Endodermal cell (in vitro differentiated cells): ENCODE measurements at regions not wholly inside any gene's neighbourhood (a gene's known extent, or its start where the extent isn't known, plus 50 kb on each side); places are given as distances from the start of the nearest gene placed in this dataset.

ENCODE experiments used
- DNase-seq: peaks from one replicate; pipeline ENCODE4 v3.0.0-alpha.2; 2017
- H3K27ac ChIP-seq: 2 replicates; pipeline ENCODE4 v1.5.1; 2013; ENCODE audit warnings: mild to moderate bottlenecking, low read depth, low read length, moderate library complexity
- H3K27me3 ChIP-seq: 2 replicates; pipeline ENCODE4 v1.6.1; 2013; ENCODE audit warnings: mild to moderate bottlenecking, low read length, moderate library complexity; ENCODE audit not compliant: insufficient read depth, control insufficient read depth, poor library complexity, severe bottlenecking
- H3K36me3 ChIP-seq: 2 replicates; pipeline ENCODE4 v1.7.0; 2013; ENCODE audit warnings: mild to moderate bottlenecking, low read length, moderate library complexity; ENCODE audit not compliant: control insufficient read depth, insufficient read depth
- H3K4me1 ChIP-seq: one replicate; pipeline ENCODE4 v1.7.0; 2013; ENCODE audit warnings: low read length; ENCODE audit not compliant: control insufficient read depth, insufficient read depth
- H3K4me3 ChIP-seq: 2 replicates; pipeline ENCODE4 v1.5.1; 2013; ENCODE audit warnings: mild to moderate bottlenecking, low read length, moderate library complexity
- H3K9ac ChIP-seq: 2 replicates; pipeline ENCODE4 v1.6.1; 2013; ENCODE audit warnings: mild to moderate bottlenecking, low read length, moderate library complexity; ENCODE audit not compliant: poor library complexity, severe bottlenecking; ENCODE audit errors: extremely low read depth
- H3K9me3 ChIP-seq: 2 replicates; pipeline ENCODE4 v1.6.1; 2013; ENCODE audit warnings: mild to moderate bottlenecking, low read length, moderate library complexity; ENCODE audit not compliant: control insufficient read depth
- H3K27ac Mint-ChIP-seq: 2 replicates; pipeline ENCODE4 v1.8.0; 2020; ENCODE audit warnings: mixed read lengths
- H3K27me3 Mint-ChIP-seq: 2 replicates; pipeline ENCODE4 v1.8.0; 2021; ENCODE audit warnings: mild to moderate bottlenecking, mixed read lengths; ENCODE audit not compliant: insufficient read depth
- H3K36me3 Mint-ChIP-seq: 2 replicates; pipeline ENCODE4 v1.8.0; 2020; ENCODE audit warnings: low read depth, mixed read lengths
- H3K4me1 Mint-ChIP-seq: 2 replicates; pipeline ENCODE4 v1.8.0; 2020; ENCODE audit warnings: mixed read lengths
- H3K4me3 Mint-ChIP-seq: 2 replicates; pipeline ENCODE4 v1.8.0; 2020; ENCODE audit warnings: mild to moderate bottlenecking, moderate library complexity, mixed read lengths
- H3K9me3 Mint-ChIP-seq: 2 replicates; pipeline ENCODE4 v1.8.0; 2020; ENCODE audit warnings: mild to moderate bottlenecking, mixed read lengths
- CTCF ChIP-seq: fragments of 200-600 bp; sonication (generic); conservative IDR thresholded peaks from 2 replicates; pipeline ENCODE4 v1.5.0; 2021; ENCODE audit warnings: antibody characterized with exemption, mild to moderate bottlenecking
- WGBS, 2 experiments: methylation state at CpG; one replicate each; pipeline versions ENCODE4 v1.1.5 to v1.1.7; 2013; ENCODE audit warnings: missing lambda C conversion rate in 2 of 2, mixed read lengths in 1 of 2; ENCODE audit not compliant: insufficient coverage in 1 of 2, insufficient read length in 1 of 2; 5-methylcytosine and 5-hydroxymethylcytosine counted together

DNA sequence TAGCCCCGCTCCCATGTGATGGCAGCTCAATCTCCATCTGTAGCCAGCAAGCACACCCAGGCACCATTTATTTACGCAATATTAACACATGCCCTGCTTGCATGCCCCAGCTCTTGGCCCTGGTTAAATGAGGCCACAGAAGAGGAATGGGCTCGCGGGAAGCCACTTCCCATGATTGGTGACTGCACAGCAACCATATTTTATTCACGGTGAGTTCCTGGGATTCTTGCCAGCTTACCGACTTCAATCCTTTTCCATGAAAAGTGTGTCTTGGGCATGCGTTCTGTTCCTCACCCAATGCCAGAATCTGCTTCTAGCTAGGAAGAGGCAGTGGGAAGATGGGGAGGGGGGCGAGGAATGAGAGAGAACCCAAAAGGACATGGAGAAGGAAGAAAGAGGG lies 54.7 kb downstream of the PITPNM2 start:
- Mint-ChIP-seq H3K27ac (no peak overlapping the region), H3K36me3 (no peaks in the 10 kb centered on the region), H3K27me3 (no peaks in the 10 kb centered on the region), H3K4me3 (no peak overlapping the region), H3K4me1 (peaks cover 34% of the 10 kb centered on the region), H3K9me3 (no peaks in the 10 kb centered on the region)
- no peak for TF ChIP-seq CTCF
- no peak overlapping the region for H3K9ac ChIP-seq
- no peaks in the 10 kb centered on the region for H3K36me3 ChIP-seq
- no peaks in the 10 kb centered on the region for H3K27me3 ChIP-seq
- DNase-seq: no peak
- no peak overlapping the region for H3K4me3 ChIP-seq
- H3K9me3 ChIP-seq: no peaks in the 10 kb centered on the region
- WGBS, 2 experiments: 95 to 100% methylated on average over 6 to 8 of the region's 8 CpGs
- no peak overlapping the region for H3K27ac ChIP-seq
- H3K4me1 ChIP-seq: no peaks in the 10 kb centered on the region

GRCh38 chr12:123095078-123095881 lies 55.6 kb downstream of the PITPNM2 start:
- no peak overlapping the region for H3K4me3 ChIP-seq
- no peaks in the 10 kb centered on the region for H3K4me1 ChIP-seq
- H3K9me3 ChIP-seq: no peaks in the 10 kb centered on the region
- H3K36me3 Mint-ChIP-seq: no peaks in the 10 kb centered on the region
- H3K4me1 Mint-ChIP-seq: peaks cover 34% of the 10 kb centered on the region
- no peak for TF ChIP-seq CTCF
- WGBS, 2 experiments: 93% methylated on average over 20 to 25 of the region's 25 CpGs
- DNase-seq: no peak
- no peak overlapping the region for H3K4me3 Mint-ChIP-seq
- H3K27me3 ChIP-seq: no peaks in the 10 kb centered on the region
- H3K27me3 Mint-ChIP-seq: no peaks in the 10 kb centered on the region
- no peak overlapping the region for H3K27ac ChIP-seq
- H3K36me3 ChIP-seq: no peaks in the 10 kb centered on the region
- H3K27ac Mint-ChIP-seq: no peak overlapping the region
- H3K9me3 Mint-ChIP-seq: no peaks in the 10 kb centered on the region
- H3K9ac ChIP-seq: no peak overlapping the region

GRCh38 chr12:123094349-123095077 lies 56.4 kb downstream of the PITPNM2 start:
- Histone ChIP-seq H3K9ac (no peak overlapping the region), H3K27me3 (no peaks in the 10 kb centered on the region), H3K36me3 (no peaks in the 10 kb centered on the region), H3K4me1 (no peaks in the 10 kb centered on the region), H3K27ac (no peak overlapping the region), H3K9me3 (no peaks in the 10 kb centered on the region), H3K4me3 (no peak overlapping the region)
- no peak for DNase-seq
- no peaks in the 10 kb centered on the region for H3K9me3 Mint-ChIP-seq
- H3K4me3 Mint-ChIP-seq: no peak overlapping the region
- H3K27ac Mint-ChIP-seq: no peak overlapping the region
- TF ChIP-seq CTCF: no peak
- H3K36me3 Mint-ChIP-seq: no peaks in the 10 kb centered on the region
- peaks cover 36% of the 10 kb centered on the region for H3K4me1 Mint-ChIP-seq
- no peaks in the 10 kb centered on the region for H3K27me3 Mint-ChIP-seq
- 92 to 93% methylated on average over 11 to 18 of the region's 18 CpGs for WGBS, 2 experiments
